ENCODE measurements at regions not wholly inside any gene's neighbourhood (a gene's known extent, or its start where the extent isn't known, plus 50 kb on each side); places are given as distances from the start of the nearest gene placed in this dataset.

- DNase-seq = no peak
- Mint-ChIP-seq H3K36me3 (no peaks in the 10 kb centered on the region), H3K27ac (no peak overlapping the region), H3K4me3 (no peak overlapping the region), H3K27me3 (ENCODE audit: low read depth in 3 of 3) (no peaks in the 10 kb centered on the region), H3K9me3 (peaks cover 0 to 11% (median 3%) of the 10 kb centered on the region in 7 donors), H3K4me1 (no peaks in the 10 kb centered on the region)
- no peak overlapping the region for H2AFZ ChIP-seq (ENCODE audit: insufficient read depth, low read depth, low read length, poor library complexity, severe bottlenecking)
- H3K36me3 ChIP-seq (replicated peaks in 1 of 2; ENCODE audit: control insufficient read depth in 1 of 2, insufficient read depth in 2 of 2, low read length in 2 of 2) = no peaks in the 10 kb centered on the region
- H3K4me2 ChIP-seq (replicated peaks; ENCODE audit: extremely low read depth, low read length, poor library complexity, severe bottlenecking) = no peak overlapping the region
- no peaks in the 10 kb centered on the region for H3K4me1 ChIP-seq (ENCODE audit: control insufficient read depth in 1 of 2, insufficient read depth in 2 of 2, low read length in 2 of 2)
- H3K79me2 ChIP-seq (ENCODE audit: insufficient read depth, low read length) = no peaks in the 10 kb centered on the region
- no peak overlapping the region for H3K9ac ChIP-seq (ENCODE audit: insufficient read depth, low read length, poor library complexity, severe bottlenecking)
- TF ChIP-seq CTCF (IDR thresholded peaks at IDR 0.05) = no peak
- H3K4me3 ChIP-seq (replicated peaks in 1 of 3; ENCODE audit: low read depth in 2 of 3, low read length in 3 of 3) = no peak overlapping the region
- 100% methylated on average over 1 of the region's 1 CpG for WGBS (ENCODE audit: insufficient coverage)
- intact Hi-C loops (cut with micrococcal nuclease) = no loop called here
- no peak overlapping the region for H3K27ac ChIP-seq (ENCODE audit: low read depth in 1 of 2, low read length in 2 of 2)
- no peaks in the 10 kb centered on the region for H3K27me3 ChIP-seq (ENCODE audit: control insufficient read depth in 2 of 2, insufficient read depth in 2 of 2, low read length in 2 of 2)
- H4K20me1 ChIP-seq (ENCODE audit: insufficient read depth, low read length) = no peaks in the 10 kb centered on the region
- H3K9me3 ChIP-seq (replicated peaks in 1 of 2; ENCODE audit: control insufficient read depth in 1 of 2, insufficient read depth in 1 of 2, low read length in 2 of 2) = peaks cover 7 to 8% of the 10 kb centered on the region in 2 donors
These were observed 254.1 kb upstream of the PROX1 start for GRCh38 chr1:213733705-213734104.

- H3K4me2 ChIP-seq (replicated peaks; ENCODE audit: extremely low read depth, low read length, poor library complexity, severe bottlenecking) = no peak overlapping the region
- intact Hi-C loops (cut with micrococcal nuclease) = no loop called here
- no peaks in the 10 kb centered on the region for H4K20me1 ChIP-seq (ENCODE audit: insufficient read depth, low read length)
- no peak overlapping the region for H3K4me3 ChIP-seq (replicated peaks in 1 of 3; ENCODE audit: low read depth in 2 of 3, low read length in 3 of 3)
- H3K27ac ChIP-seq (ENCODE audit: low read depth in 1 of 2, low read length in 2 of 2) = no peak overlapping the region
- no peak overlapping the region for H2AFZ ChIP-seq (ENCODE audit: insufficient read depth, low read depth, low read length, poor library complexity, severe bottlenecking)
- no peaks in the 10 kb centered on the region for H3K4me1 Mint-ChIP-seq
- DNase-seq = no peak
- peaks cover 8 to 10% of the 10 kb centered on the region in 2 donors for H3K9me3 ChIP-seq (replicated peaks in 1 of 2; ENCODE audit: control insufficient read depth in 1 of 2, insufficient read depth in 1 of 2, low read length in 2 of 2)
- WGBS (ENCODE audit: insufficient coverage) = no CpG with 5 or more reads among the region's 2 CpGs
- H3K9ac ChIP-seq (ENCODE audit: insufficient read depth, low read length, poor library complexity, severe bottlenecking) = no peak overlapping the region
- no peaks in the 10 kb centered on the region for H3K27me3 ChIP-seq (ENCODE audit: control insufficient read depth in 2 of 2, insufficient read depth in 2 of 2, low read length in 2 of 2)
- no peaks in the 10 kb centered on the region for H3K36me3 Mint-ChIP-seq
- no peaks in the 10 kb centered on the region for H3K27me3 Mint-ChIP-seq (ENCODE audit: low read depth in 3 of 3)
- no peak overlapping the region for H3K4me3 Mint-ChIP-seq
- no peaks in the 10 kb centered on the region for H3K4me1 ChIP-seq (ENCODE audit: control insufficient read depth in 1 of 2, insufficient read depth in 2 of 2, low read length in 2 of 2)
- peaks cover 0 to 11% (median 3%) of the 10 kb centered on the region in 7 donors for H3K9me3 Mint-ChIP-seq
- H3K79me2 ChIP-seq (ENCODE audit: insufficient read depth, low read length) = no peaks in the 10 kb centered on the region
- H3K36me3 ChIP-seq (replicated peaks in 1 of 2; ENCODE audit: control insufficient read depth in 1 of 2, insufficient read depth in 2 of 2, low read length in 2 of 2) = no peaks in the 10 kb centered on the region
- TF ChIP-seq CTCF (IDR thresholded peaks at IDR 0.05) = no peak
- H3K27ac Mint-ChIP-seq = no peak overlapping the region
These were observed 250.3 kb upstream of the PROX1 start for GRCh38 chr1:213737398-213738035.
